Osteocyte (in vitro differentiated cells): ENCODE measurements at regions not wholly inside any gene's neighbourhood (a gene's known extent, or its start where the extent isn't known, plus 50 kb on each side); places are given as distances from the start of the nearest gene placed in this dataset.

Experiments
- DNase-seq: peaks from one replicate; pipeline ENCODE4 v3.0.0; 2021; ENCODE audit warnings: mixed read lengths; ENCODE audit not compliant: unreplicated experiment; ENCODE audit errors: extremely low spot score
- H3K27ac Mint-ChIP-seq: one replicate; pipeline ENCODE4 v1.8.0; 2021; ENCODE audit warnings: mild to moderate bottlenecking, mixed read lengths; ENCODE audit not compliant: unreplicated experiment
- H3K27me3 Mint-ChIP-seq: one replicate; pipeline ENCODE4 v1.8.0; 2021; ENCODE audit warnings: mixed read lengths; ENCODE audit not compliant: unreplicated experiment
- H3K36me3 Mint-ChIP-seq: one replicate; pipeline ENCODE4 v1.8.0; 2021; ENCODE audit warnings: mixed read lengths; ENCODE audit not compliant: unreplicated experiment
- H3K4me1 Mint-ChIP-seq: one replicate; pipeline ENCODE4 v1.8.0; 2021; ENCODE audit warnings: mixed read lengths; ENCODE audit not compliant: unreplicated experiment
- H3K4me3 Mint-ChIP-seq: one replicate; pipeline ENCODE4 v1.8.0; 2021; ENCODE audit warnings: mild to moderate bottlenecking, moderate library complexity, mixed read lengths; ENCODE audit not compliant: unreplicated experiment
- H3K9me3 Mint-ChIP-seq: one replicate; pipeline ENCODE4 v1.8.0; 2021; ENCODE audit warnings: mixed read lengths; ENCODE audit not compliant: unreplicated experiment
- TF ChIP-seq, protein P1 (sequence below): fragments of 200-600 bp; sonication (generic); IDR thresholded peaks from 2 replicates; pipeline ENCODE4 v1.5.0; 2021; ENCODE audit warnings: antibody characterized with exemption, mild to moderate bottlenecking, moderate library complexity

DNA sequence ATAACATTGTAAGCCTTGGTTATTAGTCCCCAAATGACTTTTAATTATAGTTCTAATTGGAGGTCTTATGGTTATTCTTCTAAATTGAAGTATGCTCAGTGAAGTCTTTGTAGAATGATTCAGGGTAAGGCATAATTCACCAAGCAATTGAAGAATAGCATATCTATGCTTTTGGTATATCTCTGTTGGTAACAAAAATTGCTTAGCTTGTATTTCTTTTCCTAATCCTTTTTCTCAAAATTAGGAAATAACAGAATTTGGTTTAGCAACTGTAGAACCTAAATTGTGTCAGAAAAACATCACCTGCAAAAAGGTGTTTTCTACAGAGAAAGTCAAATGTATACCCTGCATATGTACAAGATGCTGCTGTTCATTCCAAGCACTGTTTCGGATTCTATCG is 189.2 kb upstream of the EPHA4 start:
- H3K4me3 Mint-ChIP-seq: no peak overlapping the region
- no peaks in the 10 kb centered on the region for H3K27me3 Mint-ChIP-seq
- H3K27ac Mint-ChIP-seq: no peak overlapping the region
- peaks cover 13% of the 10 kb centered on the region for H3K9me3 Mint-ChIP-seq
- TF ChIP-seq, protein P1, sequence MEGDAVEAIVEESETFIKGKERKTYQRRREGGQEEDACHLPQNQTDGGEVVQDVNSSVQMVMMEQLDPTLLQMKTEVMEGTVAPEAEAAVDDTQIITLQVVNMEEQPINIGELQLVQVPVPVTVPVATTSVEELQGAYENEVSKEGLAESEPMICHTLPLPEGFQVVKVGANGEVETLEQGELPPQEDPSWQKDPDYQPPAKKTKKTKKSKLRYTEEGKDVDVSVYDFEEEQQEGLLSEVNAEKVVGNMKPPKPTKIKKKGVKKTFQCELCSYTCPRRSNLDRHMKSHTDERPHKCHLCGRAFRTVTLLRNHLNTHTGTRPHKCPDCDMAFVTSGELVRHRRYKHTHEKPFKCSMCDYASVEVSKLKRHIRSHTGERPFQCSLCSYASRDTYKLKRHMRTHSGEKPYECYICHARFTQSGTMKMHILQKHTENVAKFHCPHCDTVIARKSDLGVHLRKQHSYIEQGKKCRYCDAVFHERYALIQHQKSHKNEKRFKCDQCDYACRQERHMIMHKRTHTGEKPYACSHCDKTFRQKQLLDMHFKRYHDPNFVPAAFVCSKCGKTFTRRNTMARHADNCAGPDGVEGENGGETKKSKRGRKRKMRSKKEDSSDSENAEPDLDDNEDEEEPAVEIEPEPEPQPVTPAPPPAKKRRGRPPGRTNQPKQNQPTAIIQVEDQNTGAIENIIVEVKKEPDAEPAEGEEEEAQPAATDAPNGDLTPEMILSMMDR: no peak
- H3K36me3 Mint-ChIP-seq: no peaks in the 10 kb centered on the region
- no peaks in the 10 kb centered on the region for H3K4me1 Mint-ChIP-seq
- no peak for DNase-seq

DNA sequence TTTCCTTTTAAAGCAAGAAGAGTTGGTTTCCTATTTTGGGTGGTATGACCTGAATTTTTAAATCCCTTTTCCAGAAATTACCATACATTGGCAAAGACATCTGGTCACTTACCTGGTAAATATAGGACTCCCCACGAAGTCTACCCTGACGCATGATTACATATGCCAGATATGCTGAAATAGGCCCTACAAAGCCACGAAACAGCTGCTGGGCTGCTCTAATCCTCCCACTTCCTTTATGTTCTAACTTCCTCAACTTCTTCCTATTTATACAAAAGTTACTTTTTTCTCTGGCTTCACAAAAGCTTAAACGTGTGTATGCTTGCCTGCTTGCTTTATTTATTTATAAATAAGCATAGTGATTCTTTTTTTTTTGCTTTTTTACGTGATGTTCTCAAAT is 186.0 kb upstream of the EPHA4 start:
- no peak for DNase-seq
- Mint-ChIP-seq H3K36me3 (no peaks in the 10 kb centered on the region), H3K27me3 (no peaks in the 10 kb centered on the region), H3K9me3 (peaks cover 13% of the 10 kb centered on the region), H3K4me1 (no peaks in the 10 kb centered on the region), H3K27ac (no peak overlapping the region), H3K4me3 (no peak overlapping the region)
- TF ChIP-seq, protein P1: no peak

DNA sequence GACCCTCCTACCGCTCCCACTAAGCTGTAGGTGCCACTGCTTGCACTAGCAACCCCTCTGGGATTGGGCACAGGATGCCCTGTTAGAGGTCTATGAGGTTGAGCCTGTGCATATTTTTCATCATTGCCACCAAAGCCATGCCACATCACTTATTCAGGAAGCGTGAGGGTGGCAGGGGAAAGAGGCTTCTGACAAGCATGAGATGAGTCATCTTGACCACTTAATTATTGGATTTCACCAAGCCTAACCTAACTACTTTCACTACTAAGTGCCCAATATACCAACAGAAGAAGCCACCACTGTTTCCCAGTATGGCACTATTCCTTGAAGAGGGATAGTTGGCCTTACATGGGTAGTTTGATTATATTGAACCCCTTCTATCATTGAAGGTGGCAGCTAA is 181.3 kb upstream of the EPHA4 start:
- TF ChIP-seq, protein P1: no peak
- DNase-seq: no peak
- Mint-ChIP-seq H3K36me3 (no peaks in the 10 kb centered on the region), H3K4me3 (no peak overlapping the region), H3K9me3 (no peaks in the 10 kb centered on the region), H3K4me1 (no peaks in the 10 kb centered on the region), H3K27me3 (no peaks in the 10 kb centered on the region), H3K27ac (no peak overlapping the region)

DNA sequence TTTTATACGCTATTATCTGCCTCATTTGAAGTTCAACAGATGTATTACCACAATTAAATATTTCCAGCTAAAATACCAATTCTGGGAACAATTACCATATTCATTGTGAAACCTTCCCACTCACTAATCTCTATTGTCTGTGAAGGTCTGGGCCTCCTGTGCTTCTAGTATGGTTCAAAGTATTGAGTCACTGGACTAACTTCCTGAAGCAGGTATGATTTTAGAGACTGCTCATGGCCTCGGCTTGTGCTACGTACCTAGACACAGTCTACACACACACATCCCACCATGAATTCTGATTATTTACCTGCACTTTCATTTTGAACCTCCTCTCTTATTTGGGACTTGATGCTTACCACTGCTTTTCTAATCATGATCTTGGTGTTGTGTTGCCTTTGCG is 180.7 kb upstream of the EPHA4 start:
- H3K36me3 Mint-ChIP-seq: no peaks in the 10 kb centered on the region
- H3K4me1 Mint-ChIP-seq: no peaks in the 10 kb centered on the region
- no peaks in the 10 kb centered on the region for H3K9me3 Mint-ChIP-seq
- H3K4me3 Mint-ChIP-seq: no peak overlapping the region
- no peak for DNase-seq
- H3K27ac Mint-ChIP-seq: no peak overlapping the region
- no peaks in the 10 kb centered on the region for H3K27me3 Mint-ChIP-seq
- TF ChIP-seq, protein P1: no peak

DNA sequence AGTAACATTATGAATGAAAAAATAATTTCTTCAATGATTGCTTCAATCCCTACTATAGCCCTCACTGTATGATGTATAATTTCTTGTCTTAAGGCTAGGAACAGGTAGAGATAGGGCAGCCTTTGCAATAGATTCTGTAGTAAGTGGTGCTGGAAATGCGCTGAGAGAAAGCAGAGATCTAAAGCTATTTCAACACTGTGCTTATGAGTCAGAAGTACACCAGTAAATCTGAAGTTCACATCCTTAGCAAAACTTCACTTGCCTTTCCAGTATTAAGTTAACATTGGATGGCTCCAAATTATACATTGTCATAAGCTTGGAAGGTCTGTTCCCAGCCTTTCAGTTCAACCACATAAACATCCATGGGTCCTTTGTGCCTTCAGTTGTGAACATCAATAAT is 178.2 kb upstream of the EPHA4 start:
- Mint-ChIP-seq H3K27ac (no peak overlapping the region), H3K27me3 (no peaks in the 10 kb centered on the region), H3K9me3 (peaks cover 4% of the 10 kb centered on the region), H3K4me1 (no peaks in the 10 kb centered on the region), H3K36me3 (no peaks in the 10 kb centered on the region), H3K4me3 (no peak overlapping the region)
- no peak for DNase-seq
- TF ChIP-seq, protein P1: no peak
